GM06990 (cell line): ENCODE measurements at regions not wholly inside any gene's neighbourhood (a gene's known extent, or its start where the extent isn't known, plus 50 kb on each side); places are given as distances from the start of the nearest gene placed in this dataset.

Experiments used
- DNase-seq: peaks from one replicate; pipeline ENCODE4 v3.0.0-alpha.2; 2011; ENCODE audit not compliant: insufficient read length; ENCODE audit errors: extremely low read depth
- H3K27me3 ChIP-seq: replicated peaks from 2 replicates; pipeline ENCODE4 v1.6.0; 2011; ENCODE audit warnings: low read length; ENCODE audit not compliant: control insufficient read depth, insufficient read depth
- H3K36me3 ChIP-seq: 2 replicates; pipeline ENCODE4 v1.5.1; 2011; ENCODE audit warnings: low read length; ENCODE audit not compliant: control insufficient read depth, insufficient read depth
- H3K4me3 ChIP-seq: replicated peaks from 2 replicates; pipeline ENCODE4 v1.5.1; 2011; ENCODE audit warnings: low read depth, mild to moderate bottlenecking, control low read depth, low read length
- CTCF ChIP-seq: IDR thresholded peaks from 2 replicates; pipeline ENCODE4 v1.5.1; 2011; ENCODE audit warnings: low read length, control low read depth, mild to moderate bottlenecking, inconsistent platforms; ENCODE audit not compliant: insufficient read depth, poor library complexity, severe bottlenecking

GRCh38 chr14:100448376-100448775 lies 125.2 kb downstream of the SLC25A47 start:
- Histone ChIP-seq H3K4me3 (no peak overlapping the region), H3K36me3 (no peaks in the 10 kb centered on the region), H3K27me3 (no peaks in the 10 kb centered on the region)
- no peak for DNase-seq
- TF ChIP-seq CTCF: no peak

- Histone ChIP-seq H3K36me3 (no peaks in the 10 kb centered on the region), H3K27me3 (no peaks in the 10 kb centered on the region), H3K4me3 (no peak overlapping the region)
- no peak for TF ChIP-seq CTCF
- DNase-seq: no peak
Measured at GRCh38 chr14:100449225-100449987, 126.3 kb downstream of the SLC25A47 start.

GRCh38 chr14:100450049-100450448 lies 126.9 kb downstream of the SLC25A47 start:
- H3K36me3 ChIP-seq: no peaks in the 10 kb centered on the region
- no peak for DNase-seq
- no peak for TF ChIP-seq CTCF
- no peaks in the 10 kb centered on the region for H3K27me3 ChIP-seq
- H3K4me3 ChIP-seq: no peak overlapping the region

GRCh38 chr14:100450736-100451135 lies 127.6 kb downstream of the SLC25A47 start:
- Histone ChIP-seq H3K36me3 (no peaks in the 10 kb centered on the region), H3K4me3 (no peak overlapping the region), H3K27me3 (no peaks in the 10 kb centered on the region)
- no peak for TF ChIP-seq CTCF
- no peak for DNase-seq

- Histone ChIP-seq H3K4me3 (no peak overlapping the region), H3K27me3 (no peaks in the 10 kb centered on the region), H3K36me3 (no peaks in the 10 kb centered on the region)
- DNase-seq: no peak
- TF ChIP-seq CTCF: no peak
Measured at GRCh38 chr14:100451264-100451663, 128.1 kb downstream of the SLC25A47 start.

GRCh38 chr14:100453930-100454329 lies 130.8 kb downstream of the SLC25A47 start:
- TF ChIP-seq CTCF: no peak
- Histone ChIP-seq H3K4me3 (no peak overlapping the region), H3K27me3 (no peaks in the 10 kb centered on the region), H3K36me3 (no peaks in the 10 kb centered on the region)
- DNase-seq: no peak
